ENCODE measurements at regions not wholly inside any gene's neighbourhood (a gene's known extent, or its start where the extent isn't known, plus 50 kb on each side); places are given as distances from the start of the nearest gene placed in this dataset.

DNA sequence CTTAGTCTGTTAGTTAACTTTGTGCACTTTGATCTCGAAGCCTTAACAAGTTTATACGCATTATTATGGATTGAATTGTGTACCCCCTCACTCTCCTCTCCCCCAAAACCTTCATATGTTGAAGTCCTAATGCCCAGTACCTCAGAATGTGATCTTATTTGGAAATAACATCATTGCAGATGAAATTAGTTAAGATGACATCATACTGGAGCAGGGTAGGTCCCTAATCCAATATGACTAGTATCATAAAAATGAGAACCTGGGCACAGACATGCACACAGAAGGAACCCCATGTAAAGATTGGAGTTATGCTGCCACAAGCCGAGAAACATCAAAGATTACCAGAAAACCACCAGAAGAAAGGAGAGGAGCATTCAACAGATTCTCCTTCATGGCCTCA lies 85.8 kb upstream of the TSC22D1 start:
- no peak for TF ChIP-seq CTCF (IDR thresholded peaks at IDR 0.05; ENCODE audit: low read depth, low read length)
- no peak for TF ChIP-seq EZH2phosphoT487 (IDR thresholded peaks at IDR 0.05; ENCODE audit: low read depth)
